CD4-positive, alpha-beta T cell (primary cell): ENCODE measurements at regions not wholly inside any gene's neighbourhood (a gene's known extent, or its start where the extent isn't known, plus 50 kb on each side); places are given as distances from the start of the nearest gene placed in this dataset.
"Not testable (repeated sequence)": the region's sequence is repeated elsewhere in the genome, so short reads cannot be mapped to it uniquely, and the experiment has no call there.

Source experiments
- ATAC-seq: fragments of 200-7000 bp; cut with Tn5 transposase; one replicate; pipeline ENCODE4 v1.10.0; 2022; ENCODE audit warnings: mild to moderate bottlenecking; ENCODE audit not compliant: poor library complexity
- CTCF ChIA-PET: fragments of 350-600 bp; sonication (Branson Sonifier 250); formaldehyde crosslinking; loops from one replicate; lab custom pipeline; 2021; ENCODE audit warnings: antibody characterized with exemption, inconsistent platforms; lab: Charles Lee
- POLR2A ChIA-PET: fragments of 350-600 bp; sonication (Branson Sonifier 250); formaldehyde crosslinking; loops from one replicate; lab custom pipeline; 2021; ENCODE audit warnings: antibody characterized with exemption, inconsistent platforms; lab: Charles Lee
- DNase-seq, 14 experiments: peaks; one replicate each; pipeline ENCODE4 v3.0.0-alpha.2; 2013 to 2020; ENCODE audit warnings: mixed read lengths in 2 of 14
- H3K27ac ChIP-seq, 2 donors: one replicate each; pipeline versions ENCODE4 v1.5.1 to v1.7.0; 2013; ENCODE audit warnings: low read length in 2 of 2, low read depth in 1 of 2, mild to moderate bottlenecking in 1 of 2
- H3K27me3 ChIP-seq, 2 experiments: 1 replicate in 1 of 2; 2 replicates in 1 of 2; pipeline versions ENCODE4 v1.6.1 to v1.7.0; 2013; ENCODE audit warnings: low read length in 2 of 2, control low read depth in 1 of 2, mild to moderate bottlenecking in 1 of 2, moderate library complexity in 1 of 2; ENCODE audit not compliant: insufficient read depth in 2 of 2, control insufficient read depth in 1 of 2
- H3K36me3 ChIP-seq: one replicate; pipeline ENCODE4 v1.6.1; 2013; ENCODE audit warnings: low read length, control low read depth; ENCODE audit not compliant: insufficient read depth
- H3K4me1 ChIP-seq: one replicate; pipeline ENCODE4 v1.6.1; 2013; ENCODE audit warnings: low read length, control low read depth; ENCODE audit not compliant: insufficient read depth
- H3K4me3 ChIP-seq: one replicate; pipeline ENCODE4 v1.5.1; 2013; ENCODE audit warnings: mild to moderate bottlenecking, low read length, moderate library complexity
- H3K9me3 ChIP-seq, 2 experiments: 1 replicate in 1 of 2; 2 replicates in 1 of 2; pipeline versions ENCODE4 v1.6.1 to v1.7.0; 2013; ENCODE audit warnings: low read length in 2 of 2, mild to moderate bottlenecking in 2 of 2, control low read depth in 1 of 2, moderate library complexity in 1 of 2; ENCODE audit not compliant: control insufficient read depth in 1 of 2, insufficient read depth in 1 of 2
- H3K27ac Mint-ChIP-seq: one replicate; pipeline ENCODE4 v1.8.0; 2020; ENCODE audit warnings: mixed read lengths
- H3K27me3 Mint-ChIP-seq: one replicate; pipeline ENCODE4 v1.8.0; 2021; ENCODE audit warnings: mixed read lengths
- H3K36me3 Mint-ChIP-seq: one replicate; pipeline ENCODE4 v1.8.0; 2021; ENCODE audit warnings: low read depth, mixed read lengths
- H3K4me1 Mint-ChIP-seq: one replicate; pipeline ENCODE4 v1.8.0; 2021; ENCODE audit warnings: low read depth, mixed read lengths
- H3K4me3 Mint-ChIP-seq: one replicate; pipeline ENCODE4 v1.8.0; 2020; ENCODE audit warnings: mild to moderate bottlenecking, mixed read lengths
- H3K9me3 Mint-ChIP-seq: one replicate; pipeline ENCODE4 v1.8.0; 2020; ENCODE audit warnings: mixed read lengths
- intact Hi-C, 2 experiments: fragments of 100-400 bp; cut with DNase I in 1 of 2; cut with micrococcal nuclease in 1 of 2; formaldehyde crosslinking; loops; one replicate each; pipeline versions ENCODE4 v1.15.1 to v1.9.0; 2023 to 2025; cut with DNase I, micrococcal nuclease
- TF ChIP-seq, protein P1 (sequence below): fragments of 200-600 bp; IDR thresholded peaks from one replicate; pipeline ENCODE4 v1.8.0; 2022; ENCODE audit warnings: antibody characterized with exemption, mild to moderate bottlenecking

DNA sequence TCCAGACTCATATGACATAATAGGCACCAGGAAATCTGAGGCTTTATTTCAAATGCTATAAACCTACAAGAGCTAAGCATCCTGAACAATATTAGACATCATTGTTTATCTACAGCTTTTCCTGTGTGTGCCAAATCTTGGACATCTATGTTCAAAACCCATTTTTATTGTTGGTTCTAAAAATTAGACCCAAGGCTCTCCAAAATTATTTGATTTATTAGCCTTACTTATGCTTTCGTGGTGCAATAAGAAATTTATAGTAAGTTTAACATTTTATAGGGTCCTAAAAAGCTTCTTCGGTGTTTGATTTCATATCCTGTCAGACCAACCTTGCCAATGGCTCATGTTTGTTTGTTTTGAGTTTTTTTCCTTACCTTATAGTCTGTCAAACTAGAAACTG lies 1014.5 kb upstream of the MANEA start:
- Mint-ChIP-seq H3K4me1 (no peaks in the 10 kb centered on the region), H3K27me3 (no peaks in the 10 kb centered on the region), H3K9me3 (peaks cover 10% of the 10 kb centered on the region), H3K27ac (no peak overlapping the region), H3K36me3 (no peaks in the 10 kb centered on the region), H3K4me3 (no peak overlapping the region)
- ATAC-seq (no peak), DNase-seq (no peak)
- Histone ChIP-seq H3K27ac (no peak overlapping the region), H3K27me3 (no peaks in the 10 kb centered on the region), H3K4me1 (no peaks in the 10 kb centered on the region), H3K9me3 (no peaks in the 10 kb centered on the region), H3K4me3 (no peak overlapping the region), H3K36me3 (no peaks in the 10 kb centered on the region)
- TF ChIP-seq, protein P1, sequence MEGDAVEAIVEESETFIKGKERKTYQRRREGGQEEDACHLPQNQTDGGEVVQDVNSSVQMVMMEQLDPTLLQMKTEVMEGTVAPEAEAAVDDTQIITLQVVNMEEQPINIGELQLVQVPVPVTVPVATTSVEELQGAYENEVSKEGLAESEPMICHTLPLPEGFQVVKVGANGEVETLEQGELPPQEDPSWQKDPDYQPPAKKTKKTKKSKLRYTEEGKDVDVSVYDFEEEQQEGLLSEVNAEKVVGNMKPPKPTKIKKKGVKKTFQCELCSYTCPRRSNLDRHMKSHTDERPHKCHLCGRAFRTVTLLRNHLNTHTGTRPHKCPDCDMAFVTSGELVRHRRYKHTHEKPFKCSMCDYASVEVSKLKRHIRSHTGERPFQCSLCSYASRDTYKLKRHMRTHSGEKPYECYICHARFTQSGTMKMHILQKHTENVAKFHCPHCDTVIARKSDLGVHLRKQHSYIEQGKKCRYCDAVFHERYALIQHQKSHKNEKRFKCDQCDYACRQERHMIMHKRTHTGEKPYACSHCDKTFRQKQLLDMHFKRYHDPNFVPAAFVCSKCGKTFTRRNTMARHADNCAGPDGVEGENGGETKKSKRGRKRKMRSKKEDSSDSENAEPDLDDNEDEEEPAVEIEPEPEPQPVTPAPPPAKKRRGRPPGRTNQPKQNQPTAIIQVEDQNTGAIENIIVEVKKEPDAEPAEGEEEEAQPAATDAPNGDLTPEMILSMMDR: no peak
- CTCF ChIA-PET: no interaction called here
- POLR2A ChIA-PET: no interaction called here
- intact Hi-C loops: no loop called here

DNA sequence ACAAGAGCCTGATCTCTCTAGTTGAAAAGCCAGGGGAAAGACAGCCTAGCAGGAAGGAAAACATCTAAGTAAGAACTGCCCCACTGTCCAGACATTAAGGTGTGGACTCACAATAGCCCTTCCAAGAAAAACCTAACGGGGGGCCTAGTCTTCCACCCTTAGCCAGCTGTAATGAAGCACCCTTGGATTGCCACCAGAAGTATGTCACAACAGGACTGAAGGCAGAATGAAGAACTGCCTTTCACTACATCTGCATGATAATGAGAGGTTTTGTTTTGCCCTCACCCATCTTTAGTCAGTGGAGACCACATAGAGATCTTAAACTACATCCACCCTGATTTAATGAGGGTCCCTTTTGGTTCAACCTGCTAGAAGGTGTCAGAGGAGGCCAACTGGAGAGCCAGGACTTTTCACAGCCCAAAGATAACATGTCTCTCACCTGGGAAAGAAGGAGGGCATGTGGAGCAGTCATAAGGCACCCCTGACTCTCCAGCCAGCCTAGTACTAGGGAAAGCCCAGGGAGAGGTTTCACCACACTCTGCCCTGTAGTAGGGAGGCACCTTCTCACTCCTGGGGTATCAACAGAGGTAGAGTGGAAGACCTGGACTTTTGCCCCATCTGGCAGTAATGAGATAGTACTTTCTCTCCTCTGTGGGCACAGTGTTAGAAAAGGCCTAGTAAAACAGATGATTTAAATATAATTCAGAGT lies 1017.4 kb upstream of the MANEA start:
- Mint-ChIP-seq H3K36me3 (no peaks in the 10 kb centered on the region), H3K27me3 (no peaks in the 10 kb centered on the region), H3K27ac (no peak overlapping the region), H3K9me3 (peaks cover 12% of the 10 kb centered on the region), H3K4me3 (no peak overlapping the region), H3K4me1 (no peaks in the 10 kb centered on the region)
- ChIA-PET CTCF (no interaction called here), POLR2A (no interaction called here)
- H3K4me1 ChIP-seq: no peaks in the 10 kb centered on the region
- H3K36me3 ChIP-seq: no peaks in the 10 kb centered on the region
- H3K27me3 ChIP-seq: no peaks in the 10 kb centered on the region
- H3K4me3 ChIP-seq: no peak overlapping the region
- intact Hi-C loops: no loop called here
- no peak overlapping the region for H3K27ac ChIP-seq
- no peak for ATAC-seq
- no peaks in the 10 kb centered on the region for H3K9me3 ChIP-seq
- TF ChIP-seq, protein P1: no peak
- no peak for DNase-seq

DNA sequence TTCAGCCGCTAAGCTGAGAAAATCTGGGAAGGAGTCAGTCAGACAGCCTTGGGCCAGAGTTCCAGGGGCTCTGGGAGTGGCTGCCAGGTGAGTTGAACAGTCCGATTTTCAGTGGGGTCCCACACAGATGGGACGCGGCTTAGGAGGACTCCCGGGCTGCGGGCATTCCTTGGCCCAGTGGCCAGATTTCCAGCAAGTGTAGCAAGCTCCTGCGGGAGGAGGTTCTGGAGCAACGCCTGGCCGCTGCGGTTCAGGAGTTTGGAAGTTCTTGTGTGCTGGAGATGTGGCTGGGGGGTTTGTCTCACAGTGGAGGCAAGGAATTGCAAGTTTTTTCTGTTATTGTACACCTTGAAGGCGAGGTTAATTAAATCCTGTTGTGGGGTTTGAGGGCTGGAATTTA lies 1020.1 kb upstream of the MANEA start:
- POLR2A ChIA-PET, ATAC-seq, H3K36me3 ChIP-seq: not testable (repeated sequence)

DNA sequence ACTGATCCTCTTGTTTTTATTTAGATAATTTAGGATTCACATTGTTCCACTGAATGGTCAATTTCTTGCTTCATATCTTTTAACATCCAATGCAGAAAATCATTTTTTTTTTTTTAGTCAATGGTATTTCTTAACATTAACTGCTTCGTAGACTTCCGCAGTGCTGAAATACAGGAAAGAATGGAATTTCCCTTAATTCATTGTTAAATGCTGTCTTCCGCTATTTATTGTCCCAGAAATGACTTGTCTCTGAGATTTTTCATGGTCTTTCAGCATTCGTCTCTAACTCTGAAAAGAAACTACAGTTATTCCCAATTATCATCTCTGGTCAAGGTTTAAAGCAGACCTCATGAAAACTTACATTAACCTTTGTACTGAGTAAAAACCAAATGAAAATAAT lies 1029.1 kb upstream of the MANEA start:
- Mint-ChIP-seq H3K4me3 (no peak overlapping the region), H3K36me3 (no peaks in the 10 kb centered on the region), H3K4me1 (no peaks in the 10 kb centered on the region), H3K9me3 (peaks cover 7% of the 10 kb centered on the region), H3K27ac (no peak overlapping the region), H3K27me3 (no peaks in the 10 kb centered on the region)
- POLR2A ChIA-PET: no interaction called here
- CTCF ChIA-PET: no interaction called here
- intact Hi-C loops: no loop called here
- no peak for DNase-seq
- no peaks in the 10 kb centered on the region for H3K27me3 ChIP-seq
- no peaks in the 10 kb centered on the region for H3K4me1 ChIP-seq
- no peak overlapping the region for H3K27ac ChIP-seq
- no peak for ATAC-seq
- TF ChIP-seq, protein P1: no peak
- H3K4me3 ChIP-seq: no peak overlapping the region
- no peaks in the 10 kb centered on the region for H3K36me3 ChIP-seq
- H3K9me3 ChIP-seq: peaks cover 0 to 3% of the 10 kb centered on the region in 2 experiments

More for the DNA sequence above, 1020.1 kb upstream of the MANEA start:
- H3K9me3 ChIP-seq, H3K27ac Mint-ChIP-seq, H3K4me3 ChIP-seq, H3K4me1 ChIP-seq, intact Hi-C loops, H3K27ac ChIP-seq, H3K4me3 Mint-ChIP-seq, H3K27me3 Mint-ChIP-seq, H3K36me3 Mint-ChIP-seq, CTCF ChIA-PET, H3K27me3 ChIP-seq, H3K4me1 Mint-ChIP-seq, DNase-seq: not testable (repeated sequence)
- H3K9me3 Mint-ChIP-seq: peaks cover 10% of the 10 kb centered on the region
